ENCODE measurements at regions not wholly inside any gene's neighbourhood (a gene's known extent, or its start where the extent isn't known, plus 50 kb on each side); places are given as distances from the start of the nearest gene placed in this dataset.

GRCh38 chr10:130737186-130737585 is 574.3 kb downstream of the TCERG1L start:
- no peak overlapping the region for H3K27ac ChIP-seq
- H3K4me3 ChIP-seq, result no peak overlapping the region
- no peaks in the 10 kb centered on the region for H3K36me3 ChIP-seq
- H3K27me3 ChIP-seq (replicated peaks in 1 of 7), result peaks cover 0 to 6% (median 0%) of the 10 kb centered on the region in 7 donors
- no peak for DNase-seq
- no peaks in the 10 kb centered on the region for H3K9me3 ChIP-seq
- 46 to 63% (median 53%) methylated on average over 2 of the region's 2 CpGs for WGBS, 5 donors
- TF ChIP-seq POLR2AphosphoS5 (IDR thresholded peaks at IDR 0.05) (no peak), POLR2A (IDR thresholded peaks at IDR 0.05) (no peak), CTCF (IDR thresholded peaks at IDR 0.05 in 8 of 11, conservative IDR thresholded peaks at IDR 0.05 in 3 of 11) (no peak)
- H3K4me1 ChIP-seq, result no peaks in the 10 kb centered on the region
- intact Hi-C loops (cut with DNase I; ENCODE audit: low total_unique reads), result no loop called here

GRCh38 chr10:130737621-130738020 is 573.9 kb downstream of the TCERG1L start:
- TF ChIP-seq CTCF (IDR thresholded peaks at IDR 0.05 in 8 of 11, conservative IDR thresholded peaks at IDR 0.05 in 3 of 11) (no peak), POLR2AphosphoS5 (IDR thresholded peaks at IDR 0.05) (no peak), POLR2A (IDR thresholded peaks at IDR 0.05) (no peak)
- Histone ChIP-seq H3K9me3 (no peaks in the 10 kb centered on the region), H3K4me3 (no peak overlapping the region), H3K27ac (no peak overlapping the region), H3K36me3 (no peaks in the 10 kb centered on the region), H3K4me1 (no peaks in the 10 kb centered on the region), H3K27me3 (replicated peaks in 1 of 7) (peaks cover 0 to 6% (median 0%) of the 10 kb centered on the region in 7 donors)
- intact Hi-C loops (cut with DNase I; ENCODE audit: low total_unique reads), result no loop called here
- DNase-seq, result no peak
- 28 to 43% (median 35%) methylated on average over 5 of the region's 5 CpGs for WGBS, 5 donors

GRCh38 chr10:130739016-130739756 is 572.3 kb downstream of the TCERG1L start:
- Histone ChIP-seq H3K27ac (no peak overlapping the region), H3K9me3 (no peaks in the 10 kb centered on the region), H3K36me3 (no peaks in the 10 kb centered on the region), H3K4me3 (no peak overlapping the region), H3K4me1 (no peaks in the 10 kb centered on the region), H3K27me3 (replicated peaks in 1 of 7) (peaks cover 0 to 16% (median 0%) of the 10 kb centered on the region in 7 donors)
- TF ChIP-seq CTCF (IDR thresholded peaks at IDR 0.05 in 8 of 11, conservative IDR thresholded peaks at IDR 0.05 in 3 of 11) (no peak), POLR2AphosphoS5 (IDR thresholded peaks at IDR 0.05) (no peak), POLR2A (IDR thresholded peaks at IDR 0.05) (no peak)
- DNase-seq, result peak; percentile 41
- 81 to 95% (median 85%) methylated on average over 6 of the region's 6 CpGs for WGBS, 5 donors
- intact Hi-C loops (cut with DNase I; ENCODE audit: low total_unique reads), result no loop called here

GRCh38 chr10:130739757-130740145 is 571.8 kb downstream of the TCERG1L start:
- H3K27ac ChIP-seq, result no peak overlapping the region
- intact Hi-C loops (cut with DNase I; ENCODE audit: low total_unique reads), result no loop called here
- H3K9me3 ChIP-seq, result no peaks in the 10 kb centered on the region
- no peak overlapping the region for H3K4me3 ChIP-seq
- no peaks in the 10 kb centered on the region for H3K4me1 ChIP-seq
- peaks cover 0 to 16% (median 0%) of the 10 kb centered on the region in 7 donors for H3K27me3 ChIP-seq (replicated peaks in 1 of 7)
- no peaks in the 10 kb centered on the region for H3K36me3 ChIP-seq
- WGBS, 5 donors, result 68 to 87% (median 79%) methylated on average over 9 of the region's 9 CpGs
- DNase-seq, result peak; percentile 41
- no peak for TF ChIP-seq CTCF (IDR thresholded peaks at IDR 0.05 in 8 of 11, conservative IDR thresholded peaks at IDR 0.05 in 3 of 11)
- TF ChIP-seq POLR2AphosphoS5 (IDR thresholded peaks at IDR 0.05), result no peak
- TF ChIP-seq POLR2A (IDR thresholded peaks at IDR 0.05), result no peak
